ENCODE measurements at regions not wholly inside any gene's neighbourhood (a gene's known extent, or its start where the extent isn't known, plus 50 kb on each side); places are given as distances from the start of the nearest gene placed in this dataset.

- TF ChIP-seq CTCF (IDR thresholded peaks at IDR 0.05; ENCODE audit: extremely low read depth in 1 of 2, insufficient read depth in 1 of 2, low read depth in 1 of 2, low read length in 2 of 2) = no peak
- TF ChIP-seq POLR2AphosphoS5 (IDR thresholded peaks at IDR 0.05; ENCODE audit: insufficient read depth, low read depth, low read length) = no peak
- TF ChIP-seq POLR2A (IDR thresholded peaks at IDR 0.05; ENCODE audit: low read depth, low read length) = no peak
- no peak for TF ChIP-seq EZH2 (IDR thresholded peaks at IDR 0.05; ENCODE audit: borderline replicate concordance, low read depth, low read length, severe bottlenecking)
- no peak for TF ChIP-seq GATA2 (IDR thresholded peaks at IDR 0.05; ENCODE audit: insufficient read depth, insufficient read length, low read depth, low read length)
- no peak for TF ChIP-seq FOS (IDR thresholded peaks at IDR 0.05; ENCODE audit: borderline replicate concordance, insufficient read depth, low read length)
- TF ChIP-seq MAX (IDR thresholded peaks at IDR 0.05; ENCODE audit: insufficient read depth, insufficient read length) = no peak
- TF ChIP-seq MYC (IDR thresholded peaks at IDR 0.05; ENCODE audit: low read depth, low read length) = no peak
- no peak for TF ChIP-seq JUN (IDR thresholded peaks at IDR 0.05; ENCODE audit: borderline replicate concordance, insufficient read depth, insufficient read length, low read depth)
These were observed 712.1 kb downstream of the CDH9 start for GRCh38 chr5:26326153-26326759.
